ENCODE measurements at regions not wholly inside any gene's neighbourhood (a gene's known extent, or its start where the extent isn't known, plus 50 kb on each side); places are given as distances from the start of the nearest gene placed in this dataset.

- Mint-ChIP-seq H3K4me1 (peaks cover 2% of the 10 kb centered on the region), H3K27ac (no peak overlapping the region), H3K36me3 (ENCODE audit: low read depth) (no peaks in the 10 kb centered on the region), H3K27me3 (peaks cover 9% of the 10 kb centered on the region), H3K4me3 (no peak overlapping the region), H3K9me3 (no peaks in the 10 kb centered on the region)
- ChIA-PET CTCF (no interaction called here), POLR2A (no interaction called here)
- ATAC-seq (ENCODE audit: low read depth), result no peak
- intact Hi-C loops (cut with micrococcal nuclease), result no loop called here
- no peak for TF ChIP-seq CTCF (IDR thresholded peaks at IDR 0.05)
- no peak for DNase-seq
Measured at GRCh38 chr7:106573738-106574137, 87.2 kb downstream of the CCDC71L start.

DNA sequence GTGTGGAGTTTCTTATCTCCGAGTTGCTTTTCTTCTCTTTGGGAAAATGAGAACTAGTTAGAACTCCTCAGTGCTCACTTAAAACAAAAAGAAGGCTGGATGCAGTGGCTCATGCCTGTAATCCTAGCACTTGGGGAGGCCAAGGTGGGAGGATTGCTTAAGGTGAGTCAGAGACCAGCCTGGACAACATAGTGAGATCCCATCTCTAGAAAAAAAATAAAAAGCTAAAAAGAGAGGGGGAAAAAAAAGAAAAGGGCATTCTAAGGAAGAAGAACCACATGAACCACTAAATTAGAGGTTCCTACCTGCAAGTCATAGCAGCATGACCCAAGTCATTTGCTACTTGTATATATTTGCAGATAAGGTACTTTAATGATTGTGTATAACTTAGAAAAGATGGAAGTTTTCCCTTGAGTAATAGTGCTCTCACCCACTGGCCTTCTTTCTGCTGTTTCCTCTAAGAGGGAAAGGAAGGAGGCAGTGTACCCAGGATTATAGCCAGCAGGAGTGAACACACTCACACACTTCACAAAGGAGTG, 87.8 kb downstream of the CCDC71L start:
- ChIA-PET CTCF (no interaction called here), POLR2A (no interaction called here)
- no peak overlapping the region for H3K27ac Mint-ChIP-seq
- DNase-seq, result no peak
- intact Hi-C loops (cut with micrococcal nuclease), result no loop called here
- H3K36me3 Mint-ChIP-seq (ENCODE audit: low read depth), result no peaks in the 10 kb centered on the region
- no peaks in the 10 kb centered on the region for H3K9me3 Mint-ChIP-seq
- H3K4me3 Mint-ChIP-seq, result no peak overlapping the region
- TF ChIP-seq CTCF (IDR thresholded peaks at IDR 0.05), result no peak
- no peak for ATAC-seq (ENCODE audit: low read depth)
- H3K27me3 Mint-ChIP-seq, result peaks cover 9% of the 10 kb centered on the region
- peaks cover 5% of the 10 kb centered on the region for H3K4me1 Mint-ChIP-seq

GRCh38 chr7:106572394-106573124, 88.4 kb downstream of the CCDC71L start:
- H3K36me3 Mint-ChIP-seq (ENCODE audit: low read depth), result no peaks in the 10 kb centered on the region
- peaks cover 5% of the 10 kb centered on the region for H3K4me1 Mint-ChIP-seq
- ATAC-seq (ENCODE audit: low read depth) (no peak), DNase-seq (no peak)
- no peaks in the 10 kb centered on the region for H3K9me3 Mint-ChIP-seq
- intact Hi-C loops (cut with micrococcal nuclease), result no loop called here
- H3K27ac Mint-ChIP-seq, result no peak overlapping the region
- no peak overlapping the region for H3K4me3 Mint-ChIP-seq
- CTCF ChIA-PET, result no interaction called here
- peaks cover 9% of the 10 kb centered on the region for H3K27me3 Mint-ChIP-seq
- POLR2A ChIA-PET, result interaction anchor here (0.6 kb wide), 1 partner anchor 554 kb away, joined by 3 read pairs; no protein-coding TSS in a partner anchor
- TF ChIP-seq CTCF (IDR thresholded peaks at IDR 0.05), result no peak

- Mint-ChIP-seq H3K9me3 (no peaks in the 10 kb centered on the region), H3K27ac (no peak overlapping the region), H3K27me3 (peaks cover 9% of the 10 kb centered on the region), H3K4me3 (no peak overlapping the region), H3K36me3 (ENCODE audit: low read depth) (no peaks in the 10 kb centered on the region), H3K4me1 (peaks cover 5% of the 10 kb centered on the region)
- DNase-seq (no peak), ATAC-seq (ENCODE audit: low read depth) (no peak)
- CTCF ChIA-PET, result no interaction called here
- TF ChIP-seq CTCF (IDR thresholded peaks at IDR 0.05), result no peak
- intact Hi-C loops (cut with micrococcal nuclease), result no loop called here
- POLR2A ChIA-PET, result no interaction called here
Measured at GRCh38 chr7:106571563-106571962, 89.4 kb downstream of the CCDC71L start.

DNA sequence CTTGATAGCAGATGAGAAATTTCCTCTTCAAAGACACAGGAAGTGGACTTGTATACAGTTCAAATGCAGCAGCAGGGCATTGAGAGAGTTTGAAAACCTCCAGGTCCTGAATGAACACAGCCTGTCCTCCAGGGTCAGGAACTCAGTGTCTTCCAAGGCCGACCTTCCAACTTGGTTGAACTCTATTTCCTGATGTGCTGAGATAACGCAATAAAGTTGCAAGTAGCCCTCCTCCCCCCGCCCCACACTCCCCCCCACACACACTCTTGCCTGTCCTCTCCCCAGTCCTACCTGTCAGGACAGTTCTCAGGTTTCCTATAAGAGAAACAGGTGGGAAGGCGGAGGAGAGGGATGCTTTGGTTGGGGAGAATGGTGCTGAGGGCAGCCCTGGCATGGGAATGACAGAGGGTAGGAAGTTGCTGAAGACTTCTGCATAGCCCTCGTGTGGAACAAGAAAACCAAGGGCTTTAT, 90.0 kb downstream of the CCDC71L start:
- DNase-seq (no peak), ATAC-seq (ENCODE audit: low read depth) (no peak)
- POLR2A ChIA-PET, result no interaction called here

More for the DNA sequence above, 90.0 kb downstream of the CCDC71L start:
- H3K9me3 Mint-ChIP-seq, result no peaks in the 10 kb centered on the region
- no peak overlapping the region for H3K4me3 Mint-ChIP-seq
- CTCF ChIA-PET, result no interaction called here
- H3K27me3 Mint-ChIP-seq, result peaks cover 8% of the 10 kb centered on the region
- no peaks in the 10 kb centered on the region for H3K36me3 Mint-ChIP-seq (ENCODE audit: low read depth)
- H3K27ac Mint-ChIP-seq, result no peak overlapping the region
- intact Hi-C loops (cut with micrococcal nuclease), result no loop called here
- no peak for TF ChIP-seq CTCF (IDR thresholded peaks at IDR 0.05)
- peaks cover 5% of the 10 kb centered on the region for H3K4me1 Mint-ChIP-seq
